ENCODE measurements at regions not wholly inside any gene's neighbourhood (a gene's known extent, or its start where the extent isn't known, plus 50 kb on each side); places are given as distances from the start of the nearest gene placed in this dataset.

DNA sequence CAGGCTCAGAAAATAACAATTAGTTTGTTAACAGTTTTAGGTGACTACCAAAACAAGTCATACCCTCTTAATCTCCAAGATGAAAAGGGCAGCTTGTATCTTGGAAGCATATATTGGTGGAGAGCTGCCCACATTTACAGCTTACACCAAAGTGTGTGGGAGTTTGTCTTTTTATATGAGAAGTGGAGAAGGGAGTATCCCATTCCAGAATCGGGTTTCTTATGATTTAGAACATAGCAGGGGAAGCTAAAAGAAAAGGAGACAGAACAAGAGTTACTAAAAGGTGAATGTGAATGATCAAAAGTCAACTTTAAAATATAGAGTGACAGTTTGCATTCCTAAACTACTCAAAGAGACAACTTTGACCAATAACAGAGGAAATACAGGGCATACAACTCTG is 338.6 kb upstream of the VWC2 start:
- TF ChIP-seq, protein P1, sequence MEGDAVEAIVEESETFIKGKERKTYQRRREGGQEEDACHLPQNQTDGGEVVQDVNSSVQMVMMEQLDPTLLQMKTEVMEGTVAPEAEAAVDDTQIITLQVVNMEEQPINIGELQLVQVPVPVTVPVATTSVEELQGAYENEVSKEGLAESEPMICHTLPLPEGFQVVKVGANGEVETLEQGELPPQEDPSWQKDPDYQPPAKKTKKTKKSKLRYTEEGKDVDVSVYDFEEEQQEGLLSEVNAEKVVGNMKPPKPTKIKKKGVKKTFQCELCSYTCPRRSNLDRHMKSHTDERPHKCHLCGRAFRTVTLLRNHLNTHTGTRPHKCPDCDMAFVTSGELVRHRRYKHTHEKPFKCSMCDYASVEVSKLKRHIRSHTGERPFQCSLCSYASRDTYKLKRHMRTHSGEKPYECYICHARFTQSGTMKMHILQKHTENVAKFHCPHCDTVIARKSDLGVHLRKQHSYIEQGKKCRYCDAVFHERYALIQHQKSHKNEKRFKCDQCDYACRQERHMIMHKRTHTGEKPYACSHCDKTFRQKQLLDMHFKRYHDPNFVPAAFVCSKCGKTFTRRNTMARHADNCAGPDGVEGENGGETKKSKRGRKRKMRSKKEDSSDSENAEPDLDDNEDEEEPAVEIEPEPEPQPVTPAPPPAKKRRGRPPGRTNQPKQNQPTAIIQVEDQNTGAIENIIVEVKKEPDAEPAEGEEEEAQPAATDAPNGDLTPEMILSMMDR (IDR thresholded peaks at IDR 0.05) = no peak
- TF ChIP-seq POLR2A (IDR thresholded peaks at IDR 0.05) = no peak
